HepG2 (cell line): ENCODE measurements at regions not wholly inside any gene's neighbourhood (a gene's known extent, or its start where the extent isn't known, plus 50 kb on each side); places are given as distances from the start of the nearest gene placed in this dataset.

ENCODE experiments used
- AGO1 ChIP-seq: fragments of 200-400 bp; formaldehyde crosslinking; IDR thresholded peaks from 2 replicates; pipeline ENCODE4 v1.6.1; 2017; ENCODE audit warnings: mild to moderate bottlenecking, low read depth, low read length, moderate library complexity; ENCODE audit not compliant: poor library complexity, severe bottlenecking
- CENPBD1 ChIP-seq: sonication (generic); formaldehyde crosslinking; IDR thresholded peaks from 2 replicates; pipeline ENCODE4 v1.8.0; 2022; ENCODE audit warnings: missing genetic modification reagents, low read depth, mild to moderate bottlenecking, borderline replicate concordance
- CHD2 ChIP-seq: IDR thresholded peaks from 2 replicates; pipeline ENCODE4 v1.6.1; 2011; ENCODE audit warnings: low read depth, low read length, improper control_type of control experiment
- DRAP1 ChIP-seq: IDR thresholded peaks from 2 replicates; pipeline ENCODE4 v1.6.1; 2016; ENCODE audit warnings: missing genetic modification reagents, missing compliant biosample characterization
- EED ChIP-seq: sonication (generic); formaldehyde crosslinking; IDR thresholded peaks from 2 replicates; pipeline ENCODE4 v1.5.0; 2020; ENCODE audit warnings: mild to moderate bottlenecking, missing genetic modification reagents
- ELF3 ChIP-seq: IDR thresholded peaks from 2 replicates; pipeline ENCODE4 v1.6.1; 2016; ENCODE audit warnings: missing genetic modification reagents, missing compliant biosample characterization
- FOXP1 ChIP-seq, 2 experiments: fragments of 450-650 bp in 1 of 2; IDR thresholded peaks; 2 replicates each; pipeline ENCODE4 v1.6.1; 2017 to 2018; ENCODE audit warnings: antibody characterized with exemption in 1 of 2
- HMG20A ChIP-seq: IDR thresholded peaks from 2 replicates; pipeline ENCODE4 v1.6.1; 2016; ENCODE audit warnings: borderline replicate concordance
- MAFK ChIP-seq, 2 experiments: IDR thresholded peaks in 1 of 2; conservative IDR thresholded peaks in 1 of 2; 2 replicates each; pipeline ENCODE4 v1.6.1; 2011; ENCODE audit warnings: improper control_type of control experiment in 2 of 2, low read length in 2 of 2
- NCOR1 ChIP-seq: fragments of 200-600 bp; sonication (generic); IDR thresholded peaks from 2 replicates; pipeline ENCODE4 v1.7.0; 2017; ENCODE audit warnings: antibody characterized with exemption, low read length, borderline replicate concordance
- PHF8 ChIP-seq: sonication (generic); formaldehyde crosslinking; IDR thresholded peaks from 2 replicates; pipeline ENCODE4 v1.5.0; 2020; ENCODE audit warnings: missing genetic modification reagents
- PRDM4 ChIP-seq: sonication (generic); formaldehyde crosslinking; IDR thresholded peaks from 2 replicates; pipeline ENCODE4 v1.9.0; 2021; ENCODE audit warnings: missing genetic modification reagents, borderline replicate concordance
- RBM39 ChIP-seq: fragments of 200-400 bp; formaldehyde crosslinking; IDR thresholded peaks from one replicate; pipeline ENCODE4 v1.6.1; 2018; ENCODE audit warnings: antibody characterized with exemption, mild to moderate bottlenecking, low read depth, low read length; ENCODE audit not compliant: poor library complexity, severe bottlenecking
- ZBTB43 ChIP-seq: sonication (generic); formaldehyde crosslinking; conservative IDR thresholded peaks from 2 replicates; pipeline ENCODE4 v1.4.0; 2020; ENCODE audit warnings: missing genetic modification reagents
- ZKSCAN1 ChIP-seq: fragments of 150-350 bp; IDR thresholded peaks from 2 replicates; pipeline ENCODE4 v1.6.1; 2014; ENCODE audit warnings: low read length
- ZNF253 ChIP-seq: sonication (generic); formaldehyde crosslinking; IDR thresholded peaks from 2 replicates; pipeline ENCODE4 v1.8.0; 2022; ENCODE audit warnings: mild to moderate bottlenecking, missing genetic modification reagents, borderline replicate concordance
- ZNF432 ChIP-seq: sonication (generic); formaldehyde crosslinking; IDR thresholded peaks from 2 replicates; pipeline ENCODE4 v1.5.0; 2020; ENCODE audit warnings: missing genetic modification reagents, mild to moderate bottlenecking, borderline replicate concordance
- ZNF574 ChIP-seq: sonication (generic); formaldehyde crosslinking; IDR thresholded peaks from 2 replicates; pipeline ENCODE4 v1.4.0; 2020; ENCODE audit warnings: missing genetic modification reagents
- ZSCAN22 ChIP-seq: sonication (generic); formaldehyde crosslinking; IDR thresholded peaks from 2 replicates; pipeline ENCODE4 v1.4.0; 2020; ENCODE audit warnings: mild to moderate bottlenecking, missing genetic modification reagents

DNA sequence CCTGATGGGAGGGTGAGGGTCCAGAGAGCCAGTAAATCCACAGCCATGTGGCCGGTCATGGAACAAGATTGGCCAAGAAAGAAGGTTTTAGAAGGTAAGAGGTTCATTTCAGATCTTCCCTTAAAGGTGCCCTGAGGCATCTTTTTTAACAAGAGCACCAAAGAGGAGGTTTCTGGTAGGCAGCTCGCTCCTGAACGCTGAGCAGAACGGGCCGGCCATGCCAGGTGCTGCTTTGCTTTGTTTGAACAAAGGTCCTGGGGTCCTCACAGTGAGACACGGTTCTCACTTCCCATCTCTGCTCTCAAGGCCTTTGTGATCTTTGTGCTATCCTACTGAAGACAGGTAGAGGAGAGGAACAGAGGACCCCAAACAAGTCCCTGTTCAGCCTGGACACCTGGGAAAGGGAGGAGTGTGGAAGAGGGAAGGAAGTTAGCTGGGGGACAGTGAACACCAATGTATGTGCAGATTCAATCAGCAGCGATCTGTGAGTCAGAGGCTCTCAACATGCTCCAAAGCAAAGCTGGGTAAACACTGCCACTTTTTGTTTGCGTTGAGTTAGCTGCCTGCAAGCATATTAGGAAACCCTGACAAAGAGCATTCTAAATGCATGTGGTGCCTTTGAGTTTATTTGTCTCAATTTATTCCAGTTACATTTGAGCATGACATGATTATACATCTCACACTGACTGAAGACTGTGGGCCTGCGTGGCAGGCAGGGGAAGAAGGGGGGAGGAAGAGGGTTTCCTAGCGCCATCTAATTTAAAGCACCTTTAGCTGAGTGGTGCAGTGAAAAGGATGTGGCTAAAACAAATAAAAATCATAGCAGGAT lies 102.4 kb downstream of the ASB1 start (continued):
- TF ChIP-seq ZBTB43: 0 out of 2 replicates have a peak, but pooled peaks have one; percentile 28
- TF ChIP-seq PHF8: no peak; the same call in 1 of the 2 replicates
- peak; percentile 85; the same call in 1 of the 2 replicates for TF ChIP-seq HMG20A (CRISPR knock-in tag)
- TF ChIP-seq PRDM4 (CRISPR knock-in tag): no peak
- TF ChIP-seq EED: no peak
- TF ChIP-seq CENPBD1: no peak
- no peak for TF ChIP-seq ZKSCAN1
- TF ChIP-seq ELF3 (CRISPR knock-in tag): peak; percentile 86
- TF ChIP-seq DRAP1: peak; percentile 40; the same call in 1 of the 2 replicates
- no peak for TF ChIP-seq RBM39
- TF ChIP-seq ZSCAN22: no peak
- TF ChIP-seq MAFK (conservative IDR thresholded peaks at IDR 0.05 in 1 of 2, IDR thresholded peaks at IDR 0.05 in 1 of 2; ENCODE audit: low read length in 2 of 2): peak in 1 of 2 experiments; percentile 17; a peak in 1 of 4 replicates
- TF ChIP-seq ZNF574: no peak
- TF ChIP-seq NCOR1: peak; percentile 54; the same call in 1 of the 2 replicates
- no peak for TF ChIP-seq ZNF253 (CRISPR knock-in tag)
- no peak for TF ChIP-seq FOXP1 (IDR thresholded peaks at IDR 0.05)
- TF ChIP-seq FOXP1 (CRISPR knock-in tag; IDR thresholded peaks at IDR 0.05): peak; percentile 63; the same call in 1 of the 2 replicates
- TF ChIP-seq CHD2: no peak
- no peak for TF ChIP-seq AGO1
- TF ChIP-seq ZNF432 (CRISPR knock-in tag): no peak
